GM18502 (cell line): ENCODE measurements at regions not wholly inside any gene's neighbourhood (a gene's known extent, or its start where the extent isn't known, plus 50 kb on each side); places are given as distances from the start of the nearest gene placed in this dataset.

ENCODE experiments used
- ATAC-seq: cut with Tn5 transposase; IDR thresholded peaks from one replicate; pipeline ENCODE4 v1.9.1; 2021; ENCODE audit warnings: mild to moderate bottlenecking; ENCODE audit not compliant: unreplicated experiment, poor library complexity

GRCh38 chr13:90197722-90198121 is 1149.8 kb upstream of the MIR17HG start:
- ATAC-seq: no peak

GRCh38 chr13:90201202-90201601 is 1146.3 kb upstream of the MIR17HG start:
- ATAC-seq: no peak

GRCh38 chr13:90201676-90202460 is 1145.6 kb upstream of the MIR17HG start:
- ATAC-seq: no peak

GRCh38 chr13:90205081-90205480 is 1142.4 kb upstream of the MIR17HG start:
- no peak for ATAC-seq

GRCh38 chr13:90205911-90206310 is 1141.6 kb upstream of the MIR17HG start:
- no peak for ATAC-seq

GRCh38 chr13:90217275-90217674 is 1130.2 kb upstream of the MIR17HG start:
- no peak for ATAC-seq

GRCh38 chr13:90222758-90223157 is 1124.7 kb upstream of the MIR17HG start:
- ATAC-seq: no peak

- ATAC-seq: no peak
Observed at GRCh38 chr13:90230311-90230710, 1117.2 kb upstream of the MIR17HG start.

- ATAC-seq: no peak
Observed at GRCh38 chr13:90232291-90232690, 1115.2 kb upstream of the MIR17HG start.

- ATAC-seq: no peak
Observed at GRCh38 chr13:90233933-90234672, 1113.4 kb upstream of the MIR17HG start.

- ATAC-seq: no peak
Observed at GRCh38 chr13:90237852-90238251, 1109.6 kb upstream of the MIR17HG start.

GRCh38 chr13:90238413-90238812 is 1109.1 kb upstream of the MIR17HG start:
- ATAC-seq: no peak

GRCh38 chr13:90239130-90239529 is 1108.4 kb upstream of the MIR17HG start:
- no peak for ATAC-seq

GRCh38 chr13:90246005-90246404 is 1101.5 kb upstream of the MIR17HG start:
- no peak for ATAC-seq

GRCh38 chr13:90246687-90247345 is 1100.7 kb upstream of the MIR17HG start:
- ATAC-seq: no peak

GRCh38 chr13:90253806-90254205 is 1093.7 kb upstream of the MIR17HG start:
- no peak for ATAC-seq

GRCh38 chr13:90254437-90254836 is 1093.0 kb upstream of the MIR17HG start:
- ATAC-seq: no peak

GRCh38 chr13:90256746-90257145 is 1090.7 kb upstream of the MIR17HG start:
- ATAC-seq: no peak

- no peak for ATAC-seq
Observed at GRCh38 chr13:90258129-90258528, 1089.4 kb upstream of the MIR17HG start.

- ATAC-seq: no peak
Observed at GRCh38 chr13:90261343-90261742, 1086.1 kb upstream of the MIR17HG start.

GRCh38 chr13:90270226-90270625 is 1077.3 kb upstream of the MIR17HG start:
- ATAC-seq: no peak
